GM23338 (cell line): ENCODE measurements at regions not wholly inside any gene's neighbourhood (a gene's known extent, or its start where the extent isn't known, plus 50 kb on each side); places are given as distances from the start of the nearest gene placed in this dataset.

Experiments used
- ATAC-seq: fragments of 200-7000 bp; cut with Tn5 transposase; 3 replicates; pipeline ENCODE4 v1.9.1; 2020
- DNase-seq: peaks from one replicate; pipeline ENCODE4 v3.0.0-alpha.2; 2015; ENCODE audit warnings: low spot score
- H2AFZ ChIP-seq: fragments of 200-600 bp; sonication (generic); 2 replicates; pipeline ENCODE4 v1.8.0; 2016; ENCODE audit warnings: antibody characterized with exemption, mild to moderate bottlenecking, moderate library complexity
- H3F3A ChIP-seq: fragments of 200-600 bp; sonication (generic); replicated peaks from 2 replicates; pipeline ENCODE4 v1.8.0; 2017; ENCODE audit warnings: antibody characterized with exemption, mixed run types, low read depth
- H3K27ac ChIP-seq: fragments of 200-600 bp; sonication (generic); 2 replicates; pipeline ENCODE4 v1.6.1; 2016; ENCODE audit warnings: low read depth
- H3K27me3 ChIP-seq: fragments of 200-600 bp; sonication (generic); 2 replicates; pipeline ENCODE4 v1.8.0; 2016; ENCODE audit warnings: mild to moderate bottlenecking, mixed run types, moderate library complexity; ENCODE audit not compliant: insufficient read depth
- H3K36me3 ChIP-seq: fragments of 200-600 bp; sonication (generic); 2 replicates; pipeline ENCODE4 v1.8.0; 2016; ENCODE audit warnings: mild to moderate bottlenecking; ENCODE audit not compliant: insufficient read depth
- H3K4me1 ChIP-seq: fragments of 200-600 bp; sonication (generic); 2 replicates; pipeline ENCODE4 v1.8.0; 2016; ENCODE audit warnings: mild to moderate bottlenecking, moderate library complexity; ENCODE audit not compliant: insufficient read depth
- H3K4me2 ChIP-seq: fragments of 200-600 bp; sonication (generic); 2 replicates; pipeline ENCODE4 v1.7.1; 2017; ENCODE audit warnings: mixed run types
- H3K4me3 ChIP-seq: fragments of 200-600 bp; sonication (generic); 2 replicates; pipeline ENCODE4 v1.6.1; 2016; ENCODE audit warnings: mixed run types
- H3K79me2 ChIP-seq: fragments of 200-600 bp; sonication (generic); replicated peaks from 2 replicates; pipeline ENCODE4 v1.8.0; 2017; ENCODE audit warnings: mild to moderate bottlenecking; ENCODE audit not compliant: insufficient read depth
- H3K9me2 ChIP-seq: fragments of 200-600 bp; sonication (generic); 2 replicates; pipeline ENCODE4 v1.8.0; 2017; ENCODE audit not compliant: insufficient read depth
- H4K20me1 ChIP-seq: fragments of 200-600 bp; sonication (generic); replicated peaks from 2 replicates; pipeline ENCODE4 v1.8.0; 2017; ENCODE audit warnings: mild to moderate bottlenecking; ENCODE audit not compliant: insufficient read depth
- H3K27ac Mint-ChIP-seq: 2 replicates; pipeline ENCODE4 v1.8.0; 2020; ENCODE audit warnings: inconsistent platforms, mild to moderate bottlenecking, moderate library complexity, mixed read lengths
- H3K27me3 Mint-ChIP-seq: 3 replicates; pipeline ENCODE4 v1.8.0; 2022; ENCODE audit warnings: low read depth, mild to moderate bottlenecking, moderate library complexity, mixed read lengths, inconsistent platforms; ENCODE audit not compliant: insufficient read depth, poor library complexity
- H3K36me3 Mint-ChIP-seq: 3 replicates; pipeline ENCODE4 v1.8.0; 2021; ENCODE audit warnings: low read depth, mild to moderate bottlenecking, inconsistent platforms, moderate library complexity, mixed read lengths
- H3K4me1 Mint-ChIP-seq: 3 replicates; pipeline ENCODE4 v1.8.0; 2020; ENCODE audit warnings: mild to moderate bottlenecking, inconsistent platforms, mixed read lengths
- H3K4me3 Mint-ChIP-seq: 3 replicates; pipeline ENCODE4 v1.8.0; 2021; ENCODE audit warnings: moderate library complexity, mild to moderate bottlenecking, inconsistent platforms, mixed read lengths
- H3K9me3 Mint-ChIP-seq: 3 replicates; pipeline ENCODE4 v1.8.0; 2020; ENCODE audit warnings: moderate library complexity, mild to moderate bottlenecking, inconsistent platforms, mixed read lengths
- CREB1 ChIP-seq: fragments of 250-450 bp; sonication (Bioruptor Pico); IDR thresholded peaks from 2 replicates; pipeline ENCODE4 v1.5.0; 2020; ENCODE audit warnings: low read depth, mild to moderate bottlenecking, moderate library complexity
- EZH2 ChIP-seq: fragments of 200-600 bp; sonication (generic); IDR thresholded peaks from one replicate; pipeline ENCODE4 v1.8.0; 2017; ENCODE audit warnings: antibody characterized with exemption, mild to moderate bottlenecking, low read depth; ENCODE audit not compliant: unreplicated experiment
- EZH2phosphoT487 ChIP-seq: fragments of 200-600 bp; sonication (generic); IDR thresholded peaks from one replicate; pipeline ENCODE4 v1.8.1; 2018; ENCODE audit warnings: antibody characterized with exemption; ENCODE audit not compliant: unreplicated experiment
- JUNB ChIP-seq: IDR thresholded peaks from one replicate; pipeline ENCODE4 v1.6.1; 2016; ENCODE audit warnings: antibody characterized with exemption; ENCODE audit not compliant: unreplicated experiment
- STAT1 ChIP-seq: IDR thresholded peaks from one replicate; pipeline ENCODE4 v1.6.1; 2016; ENCODE audit warnings: antibody characterized with exemption; ENCODE audit not compliant: unreplicated experiment
- ZNF114 ChIP-seq: fragments of 250-450 bp; sonication (Bioruptor Pico); IDR thresholded peaks from 2 replicates; pipeline ENCODE4 v1.5.0; 2020; ENCODE audit warnings: mild to moderate bottlenecking, moderate library complexity
- ZNF331 ChIP-seq: fragments of 250-450 bp; sonication (Bioruptor Pico); IDR thresholded peaks from 2 replicates; pipeline ENCODE4 v1.5.0; 2020; ENCODE audit warnings: low read depth, mild to moderate bottlenecking, moderate library complexity
- TF ChIP-seq, protein P1 (sequence below): IDR thresholded peaks from 2 replicates; pipeline ENCODE4 v1.6.1; 2016; ENCODE audit warnings: antibody characterized with exemption
- TF ChIP-seq, protein P2 (sequence below): IDR thresholded peaks from one replicate; pipeline ENCODE4 v1.6.1; 2018; ENCODE audit warnings: antibody characterized with exemption; ENCODE audit not compliant: unreplicated experiment
- TF ChIP-seq, protein P3 (sequence below), 2 experiments: fragments of 200-600 bp in 1 of 2; sonication (generic) in 1 of 2; conservative IDR thresholded peaks; 2 replicates each; pipeline versions ENCODE4 v1.5.1 to v1.6.1; 2016 to 2017; ENCODE audit warnings: antibody characterized with exemption in 2 of 2, low read depth in 2 of 2, mild to moderate bottlenecking in 2 of 2, moderate library complexity in 1 of 2

DNA sequence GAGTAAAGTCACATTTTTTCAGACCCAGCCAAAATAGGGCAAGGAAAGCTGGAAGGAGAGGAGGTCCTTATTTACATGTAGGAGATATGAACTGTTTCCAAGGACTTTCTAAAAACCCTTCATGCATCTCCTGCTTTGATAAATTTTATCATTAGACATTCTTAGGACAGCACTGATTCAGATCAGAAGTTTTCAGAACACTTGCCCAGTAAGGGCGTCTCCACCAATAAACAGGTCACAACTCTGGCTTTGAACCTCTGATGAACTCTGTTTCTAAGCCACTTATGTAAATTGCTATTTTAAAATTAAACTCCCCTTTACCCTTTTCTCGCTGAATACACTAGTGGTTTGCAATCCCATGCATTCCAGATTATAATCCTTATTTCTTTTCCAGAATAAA lies 505.3 kb upstream of the SLIT2 start:
- no peaks in the 10 kb centered on the region for H3K9me3 Mint-ChIP-seq
- no peaks in the 10 kb centered on the region for H3K36me3 ChIP-seq
- no peak overlapping the region for H3K4me3 Mint-ChIP-seq
- no peaks in the 10 kb centered on the region for H3F3A ChIP-seq
- no peak overlapping the region for H3K27ac ChIP-seq
- H3K9me2 ChIP-seq, result no peaks in the 10 kb centered on the region
- H3K27me3 ChIP-seq, result no peaks in the 10 kb centered on the region
- DNase-seq (no peak), ATAC-seq (no peak)
- H3K27ac Mint-ChIP-seq, result no peak overlapping the region
- H3K36me3 Mint-ChIP-seq, result no peaks in the 10 kb centered on the region
- no peaks in the 10 kb centered on the region for H3K27me3 Mint-ChIP-seq
- H3K4me2 ChIP-seq, result no peak overlapping the region
- no peak overlapping the region for H2AFZ ChIP-seq
- H3K79me2 ChIP-seq, result no peaks in the 10 kb centered on the region
- no peaks in the 10 kb centered on the region for H4K20me1 ChIP-seq
- no peak overlapping the region for H3K4me3 ChIP-seq
- H3K4me1 Mint-ChIP-seq, result no peaks in the 10 kb centered on the region
- TF ChIP-seq STAT1, result no peak
- no peak for TF ChIP-seq EZH2
- TF ChIP-seq, protein P1, sequence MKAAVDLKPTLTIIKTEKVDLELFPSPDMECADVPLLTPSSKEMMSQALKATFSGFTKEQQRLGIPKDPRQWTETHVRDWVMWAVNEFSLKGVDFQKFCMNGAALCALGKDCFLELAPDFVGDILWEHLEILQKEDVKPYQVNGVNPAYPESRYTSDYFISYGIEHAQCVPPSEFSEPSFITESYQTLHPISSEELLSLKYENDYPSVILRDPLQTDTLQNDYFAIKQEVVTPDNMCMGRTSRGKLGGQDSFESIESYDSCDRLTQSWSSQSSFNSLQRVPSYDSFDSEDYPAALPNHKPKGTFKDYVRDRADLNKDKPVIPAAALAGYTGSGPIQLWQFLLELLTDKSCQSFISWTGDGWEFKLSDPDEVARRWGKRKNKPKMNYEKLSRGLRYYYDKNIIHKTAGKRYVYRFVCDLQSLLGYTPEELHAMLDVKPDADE, result no peak
- no peak for TF ChIP-seq ZNF114 (CRISPR knock-in tag)
- no peaks in the 10 kb centered on the region for H3K4me1 ChIP-seq

DNA sequence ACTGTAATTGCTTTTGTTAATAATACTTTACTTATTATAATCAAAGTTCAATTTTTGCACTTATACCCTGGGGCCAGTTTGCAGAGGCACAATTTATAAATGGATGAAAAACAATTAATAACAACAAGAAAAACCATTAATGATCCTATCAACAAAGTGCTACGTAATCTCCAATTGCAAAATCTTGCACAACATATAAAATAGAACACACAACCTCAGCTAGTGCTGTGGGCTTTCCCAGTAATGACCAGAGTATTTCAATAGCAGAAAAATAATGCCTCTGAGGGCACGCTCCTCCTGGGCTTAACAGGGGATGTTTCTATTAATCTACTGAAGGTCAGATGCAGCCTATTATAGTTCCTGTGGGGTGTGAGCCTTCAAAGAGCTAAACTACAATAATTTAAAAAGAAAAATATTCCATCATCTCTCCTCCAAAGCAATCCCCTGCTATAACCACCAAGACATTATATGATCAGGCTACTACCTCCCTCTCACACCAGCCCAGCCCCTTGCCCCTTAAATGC lies 508.5 kb upstream of the SLIT2 start:
- H3K4me2 ChIP-seq, result no peak overlapping the region
- H3K27me3 Mint-ChIP-seq, result no peaks in the 10 kb centered on the region
- no peaks in the 10 kb centered on the region for H3K9me2 ChIP-seq
- ATAC-seq, result no peak
- no peak overlapping the region for H3K27ac ChIP-seq
- no peak overlapping the region for H2AFZ ChIP-seq
- no peaks in the 10 kb centered on the region for H3K4me1 Mint-ChIP-seq
- no peak overlapping the region for H3K4me3 ChIP-seq
- H3K27ac Mint-ChIP-seq, result no peak overlapping the region
- no peaks in the 10 kb centered on the region for H3K4me1 ChIP-seq
- H4K20me1 ChIP-seq, result no peaks in the 10 kb centered on the region
- H3F3A ChIP-seq, result no peaks in the 10 kb centered on the region
- no peaks in the 10 kb centered on the region for H3K36me3 Mint-ChIP-seq
- H3K27me3 ChIP-seq, result no peaks in the 10 kb centered on the region
- H3K79me2 ChIP-seq, result no peaks in the 10 kb centered on the region
- no peak for DNase-seq
- H3K4me3 Mint-ChIP-seq, result no peak overlapping the region
- no peaks in the 10 kb centered on the region for H3K9me3 Mint-ChIP-seq
- H3K36me3 ChIP-seq, result no peaks in the 10 kb centered on the region
- TF ChIP-seq ZNF331 (CRISPR knock-in tag), result no peak
- no peak for TF ChIP-seq EZH2
- TF ChIP-seq, protein P2, sequence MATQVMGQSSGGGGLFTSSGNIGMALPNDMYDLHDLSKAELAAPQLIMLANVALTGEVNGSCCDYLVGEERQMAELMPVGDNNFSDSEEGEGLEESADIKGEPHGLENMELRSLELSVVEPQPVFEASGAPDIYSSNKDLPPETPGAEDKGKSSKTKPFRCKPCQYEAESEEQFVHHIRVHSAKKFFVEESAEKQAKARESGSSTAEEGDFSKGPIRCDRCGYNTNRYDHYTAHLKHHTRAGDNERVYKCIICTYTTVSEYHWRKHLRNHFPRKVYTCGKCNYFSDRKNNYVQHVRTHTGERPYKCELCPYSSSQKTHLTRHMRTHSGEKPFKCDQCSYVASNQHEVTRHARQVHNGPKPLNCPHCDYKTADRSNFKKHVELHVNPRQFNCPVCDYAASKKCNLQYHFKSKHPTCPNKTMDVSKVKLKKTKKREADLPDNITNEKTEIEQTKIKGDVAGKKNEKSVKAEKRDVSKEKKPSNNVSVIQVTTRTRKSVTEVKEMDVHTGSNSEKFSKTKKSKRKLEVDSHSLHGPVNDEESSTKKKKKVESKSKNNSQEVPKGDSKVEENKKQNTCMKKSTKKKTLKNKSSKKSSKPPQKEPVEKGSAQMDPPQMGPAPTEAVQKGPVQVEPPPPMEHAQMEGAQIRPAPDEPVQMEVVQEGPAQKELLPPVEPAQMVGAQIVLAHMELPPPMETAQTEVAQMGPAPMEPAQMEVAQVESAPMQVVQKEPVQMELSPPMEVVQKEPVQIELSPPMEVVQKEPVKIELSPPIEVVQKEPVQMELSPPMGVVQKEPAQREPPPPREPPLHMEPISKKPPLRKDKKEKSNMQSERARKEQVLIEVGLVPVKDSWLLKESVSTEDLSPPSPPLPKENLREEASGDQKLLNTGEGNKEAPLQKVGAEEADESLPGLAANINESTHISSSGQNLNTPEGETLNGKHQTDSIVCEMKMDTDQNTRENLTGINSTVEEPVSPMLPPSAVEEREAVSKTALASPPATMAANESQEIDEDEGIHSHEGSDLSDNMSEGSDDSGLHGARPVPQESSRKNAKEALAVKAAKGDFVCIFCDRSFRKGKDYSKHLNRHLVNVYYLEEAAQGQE, result no peak
- TF ChIP-seq CREB1 (CRISPR knock-in tag), result no peak
- TF ChIP-seq EZH2phosphoT487, result no peak
- TF ChIP-seq JUNB, result no peak
- TF ChIP-seq, protein P3, sequence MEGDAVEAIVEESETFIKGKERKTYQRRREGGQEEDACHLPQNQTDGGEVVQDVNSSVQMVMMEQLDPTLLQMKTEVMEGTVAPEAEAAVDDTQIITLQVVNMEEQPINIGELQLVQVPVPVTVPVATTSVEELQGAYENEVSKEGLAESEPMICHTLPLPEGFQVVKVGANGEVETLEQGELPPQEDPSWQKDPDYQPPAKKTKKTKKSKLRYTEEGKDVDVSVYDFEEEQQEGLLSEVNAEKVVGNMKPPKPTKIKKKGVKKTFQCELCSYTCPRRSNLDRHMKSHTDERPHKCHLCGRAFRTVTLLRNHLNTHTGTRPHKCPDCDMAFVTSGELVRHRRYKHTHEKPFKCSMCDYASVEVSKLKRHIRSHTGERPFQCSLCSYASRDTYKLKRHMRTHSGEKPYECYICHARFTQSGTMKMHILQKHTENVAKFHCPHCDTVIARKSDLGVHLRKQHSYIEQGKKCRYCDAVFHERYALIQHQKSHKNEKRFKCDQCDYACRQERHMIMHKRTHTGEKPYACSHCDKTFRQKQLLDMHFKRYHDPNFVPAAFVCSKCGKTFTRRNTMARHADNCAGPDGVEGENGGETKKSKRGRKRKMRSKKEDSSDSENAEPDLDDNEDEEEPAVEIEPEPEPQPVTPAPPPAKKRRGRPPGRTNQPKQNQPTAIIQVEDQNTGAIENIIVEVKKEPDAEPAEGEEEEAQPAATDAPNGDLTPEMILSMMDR (conservative IDR thresholded peaks at IDR 0.05; ENCODE audit: low read depth in 2 of 2), result no peak
